Right lobe of liver (tissue), 4 donors: ENCODE measurements at regions not wholly inside any gene's neighbourhood (a gene's known extent, or its start where the extent isn't known, plus 50 kb on each side); places are given as distances from the start of the nearest gene placed in this dataset.

Source experiments
- POLR2A ChIP-seq: fragments of 450-650 bp; IDR thresholded peaks from one replicate; pipeline ENCODE4 v1.6.1; 2017; ENCODE audit warnings: antibody characterized with exemption, mild to moderate bottlenecking
- TF ChIP-seq, protein P1 (sequence below), 4 donors: fragments of 200-600 bp in 3 of 4; fragments of 450-650 bp in 1 of 4; IDR thresholded peaks; one replicate each; pipeline versions ENCODE4 v1.5.1 to v1.8.0; 2016 to 2022; ENCODE audit warnings: antibody characterized with exemption in 4 of 4, mild to moderate bottlenecking in 2 of 4
- donor health status: DM: no; HTN: no; CAD: no.
- donor health status: DM: no; HTN: no; CAD: no.
- donor health status: DM: no; HTN: yes; CAD: no.

DNA sequence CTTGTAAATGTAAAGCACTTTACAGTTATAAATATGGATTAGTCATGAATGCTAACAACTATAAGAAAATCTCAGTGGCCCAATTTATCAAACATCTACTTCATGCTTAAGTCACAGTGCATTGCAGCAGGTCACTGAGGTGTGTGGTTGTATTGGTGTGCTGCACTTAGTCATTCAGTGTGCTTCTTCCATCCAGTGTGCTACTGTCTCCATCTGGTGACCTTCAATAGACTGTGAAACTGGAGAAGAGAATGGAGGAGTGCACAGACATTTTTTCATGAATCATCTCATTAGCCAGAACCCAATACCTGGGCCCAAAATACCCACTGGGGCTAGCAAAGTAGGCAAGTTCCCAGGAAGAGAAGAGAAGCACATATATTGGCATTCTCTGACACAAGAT lies 199.6 kb downstream of the SHOX2 start:
- TF ChIP-seq, protein P1, sequence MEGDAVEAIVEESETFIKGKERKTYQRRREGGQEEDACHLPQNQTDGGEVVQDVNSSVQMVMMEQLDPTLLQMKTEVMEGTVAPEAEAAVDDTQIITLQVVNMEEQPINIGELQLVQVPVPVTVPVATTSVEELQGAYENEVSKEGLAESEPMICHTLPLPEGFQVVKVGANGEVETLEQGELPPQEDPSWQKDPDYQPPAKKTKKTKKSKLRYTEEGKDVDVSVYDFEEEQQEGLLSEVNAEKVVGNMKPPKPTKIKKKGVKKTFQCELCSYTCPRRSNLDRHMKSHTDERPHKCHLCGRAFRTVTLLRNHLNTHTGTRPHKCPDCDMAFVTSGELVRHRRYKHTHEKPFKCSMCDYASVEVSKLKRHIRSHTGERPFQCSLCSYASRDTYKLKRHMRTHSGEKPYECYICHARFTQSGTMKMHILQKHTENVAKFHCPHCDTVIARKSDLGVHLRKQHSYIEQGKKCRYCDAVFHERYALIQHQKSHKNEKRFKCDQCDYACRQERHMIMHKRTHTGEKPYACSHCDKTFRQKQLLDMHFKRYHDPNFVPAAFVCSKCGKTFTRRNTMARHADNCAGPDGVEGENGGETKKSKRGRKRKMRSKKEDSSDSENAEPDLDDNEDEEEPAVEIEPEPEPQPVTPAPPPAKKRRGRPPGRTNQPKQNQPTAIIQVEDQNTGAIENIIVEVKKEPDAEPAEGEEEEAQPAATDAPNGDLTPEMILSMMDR (IDR thresholded peaks at IDR 0.05) = no peak
- no peak for TF ChIP-seq POLR2A
